GM12873 (cell line): ENCODE measurements at regions not wholly inside any gene's neighbourhood (a gene's known extent, or its start where the extent isn't known, plus 50 kb on each side); places are given as distances from the start of the nearest gene placed in this dataset.

Experiments
- TF ChIP-seq, protein P1 (sequence below): IDR thresholded peaks from 2 replicates; pipeline ENCODE4 v1.5.1; 2012; ENCODE audit warnings: low read depth, mild to moderate bottlenecking, moderate library complexity, low read length, control low read depth; ENCODE audit not compliant: insufficient read depth; ENCODE audit errors: missing control alignments

GRCh38 chr4:111919639-111920038 is 225.6 kb upstream of the FAM241A start:
- TF ChIP-seq, protein P1, sequence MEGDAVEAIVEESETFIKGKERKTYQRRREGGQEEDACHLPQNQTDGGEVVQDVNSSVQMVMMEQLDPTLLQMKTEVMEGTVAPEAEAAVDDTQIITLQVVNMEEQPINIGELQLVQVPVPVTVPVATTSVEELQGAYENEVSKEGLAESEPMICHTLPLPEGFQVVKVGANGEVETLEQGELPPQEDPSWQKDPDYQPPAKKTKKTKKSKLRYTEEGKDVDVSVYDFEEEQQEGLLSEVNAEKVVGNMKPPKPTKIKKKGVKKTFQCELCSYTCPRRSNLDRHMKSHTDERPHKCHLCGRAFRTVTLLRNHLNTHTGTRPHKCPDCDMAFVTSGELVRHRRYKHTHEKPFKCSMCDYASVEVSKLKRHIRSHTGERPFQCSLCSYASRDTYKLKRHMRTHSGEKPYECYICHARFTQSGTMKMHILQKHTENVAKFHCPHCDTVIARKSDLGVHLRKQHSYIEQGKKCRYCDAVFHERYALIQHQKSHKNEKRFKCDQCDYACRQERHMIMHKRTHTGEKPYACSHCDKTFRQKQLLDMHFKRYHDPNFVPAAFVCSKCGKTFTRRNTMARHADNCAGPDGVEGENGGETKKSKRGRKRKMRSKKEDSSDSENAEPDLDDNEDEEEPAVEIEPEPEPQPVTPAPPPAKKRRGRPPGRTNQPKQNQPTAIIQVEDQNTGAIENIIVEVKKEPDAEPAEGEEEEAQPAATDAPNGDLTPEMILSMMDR = no peak

DNA sequence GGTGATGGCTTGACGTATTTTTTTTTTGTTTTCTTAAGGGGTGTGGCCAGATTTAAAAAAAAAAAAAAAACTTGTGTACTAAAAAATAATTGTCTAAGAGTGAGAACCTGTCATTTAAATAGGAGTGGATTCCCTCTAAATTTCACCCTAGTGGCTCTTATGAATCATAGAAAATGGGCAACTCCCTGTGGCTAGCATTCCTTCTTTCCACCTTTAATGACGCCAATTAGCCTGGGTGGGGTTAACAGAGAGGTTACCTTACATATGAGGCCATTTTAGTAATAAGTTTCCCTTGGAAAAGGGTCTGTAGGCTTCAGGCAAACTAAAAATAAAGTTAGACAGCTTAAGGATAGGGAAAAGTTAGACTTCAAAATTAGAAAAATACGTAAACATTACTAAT is 223.5 kb upstream of the FAM241A start:
- TF ChIP-seq, protein P1 = no peak

DNA sequence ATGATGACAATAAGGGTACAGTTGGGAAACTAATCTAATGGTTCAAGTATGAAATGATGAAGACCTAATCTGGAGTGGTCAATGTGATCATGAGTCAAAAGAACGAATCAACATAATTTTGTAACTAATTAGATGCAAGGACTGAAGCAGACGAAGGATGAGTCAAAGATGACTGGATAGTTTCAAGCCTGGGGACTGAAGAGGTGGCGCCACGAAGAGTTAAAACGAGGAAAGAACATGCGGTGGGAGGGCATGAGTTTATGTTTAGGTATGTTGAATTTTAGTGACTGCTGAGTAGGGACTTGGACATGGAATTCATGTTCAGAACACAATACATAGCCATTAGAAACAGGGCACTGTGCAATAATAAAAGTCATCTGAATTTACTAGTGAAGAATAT is 221.5 kb upstream of the FAM241A start:
- TF ChIP-seq, protein P1 = no peak

DNA sequence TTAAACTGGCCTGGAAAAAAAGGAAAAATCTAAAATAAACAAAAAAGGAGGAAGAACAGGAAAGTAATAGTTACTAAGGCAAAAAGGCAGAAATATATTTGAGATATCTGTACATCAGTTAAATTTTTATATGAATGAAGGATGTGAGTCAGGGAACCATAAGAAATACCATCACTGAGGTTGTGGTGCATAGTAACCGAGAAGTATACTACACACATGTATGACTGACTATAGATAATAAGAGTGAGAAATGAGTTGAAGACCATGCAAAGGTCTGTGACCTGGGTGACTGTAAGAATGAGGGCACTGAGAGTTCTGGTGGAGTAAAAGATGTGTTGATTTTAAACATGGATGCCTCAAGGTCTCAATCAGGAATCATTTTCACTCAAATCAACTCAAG is 220.6 kb upstream of the FAM241A start:
- TF ChIP-seq, protein P1 = no peak

DNA sequence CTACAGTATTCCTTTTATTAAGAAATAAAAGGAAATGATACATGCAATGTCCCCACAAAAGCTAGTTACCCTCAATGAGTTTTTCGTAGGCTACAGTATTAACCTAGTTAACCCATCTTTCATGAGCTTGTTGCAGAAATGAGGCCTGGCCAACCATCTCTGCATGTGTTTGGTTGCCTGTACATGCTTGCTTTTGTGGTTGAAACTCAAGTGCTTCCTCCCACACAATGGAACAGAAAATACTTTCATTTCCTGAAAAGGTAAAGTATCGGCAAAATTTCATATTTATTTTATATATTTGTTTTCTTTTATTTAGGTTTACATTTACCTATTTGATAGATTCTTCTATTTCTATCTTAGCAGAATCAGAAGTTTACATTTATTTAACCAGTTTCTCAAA is 214.6 kb upstream of the FAM241A start:
- TF ChIP-seq, protein P1 = no peak

DNA sequence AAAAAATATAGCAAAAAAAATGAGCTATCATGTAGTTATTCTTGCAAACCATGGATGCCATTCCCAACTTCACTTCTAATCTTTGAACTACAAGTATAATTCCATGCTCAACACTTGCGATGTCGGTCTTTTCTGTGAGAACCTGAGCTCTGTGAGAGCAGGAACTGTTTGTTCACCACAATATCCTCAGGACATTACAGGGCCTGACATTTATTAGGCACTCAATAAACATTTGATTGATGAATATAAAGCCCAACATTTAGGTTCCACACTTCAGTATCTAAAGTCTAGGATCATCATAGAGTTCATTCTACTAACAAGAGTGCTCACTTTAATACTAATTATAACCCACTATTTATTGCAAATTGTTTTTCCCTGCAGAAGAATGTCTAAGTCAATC is 211.6 kb upstream of the FAM241A start:
- TF ChIP-seq, protein P1 = no peak

GRCh38 chr4:111934314-111934713 is 210.9 kb upstream of the FAM241A start:
- TF ChIP-seq, protein P1 = no peak
